ENCODE measurements at regions not wholly inside any gene's neighbourhood (a gene's known extent, or its start where the extent isn't known, plus 50 kb on each side); places are given as distances from the start of the nearest gene placed in this dataset.

DNA sequence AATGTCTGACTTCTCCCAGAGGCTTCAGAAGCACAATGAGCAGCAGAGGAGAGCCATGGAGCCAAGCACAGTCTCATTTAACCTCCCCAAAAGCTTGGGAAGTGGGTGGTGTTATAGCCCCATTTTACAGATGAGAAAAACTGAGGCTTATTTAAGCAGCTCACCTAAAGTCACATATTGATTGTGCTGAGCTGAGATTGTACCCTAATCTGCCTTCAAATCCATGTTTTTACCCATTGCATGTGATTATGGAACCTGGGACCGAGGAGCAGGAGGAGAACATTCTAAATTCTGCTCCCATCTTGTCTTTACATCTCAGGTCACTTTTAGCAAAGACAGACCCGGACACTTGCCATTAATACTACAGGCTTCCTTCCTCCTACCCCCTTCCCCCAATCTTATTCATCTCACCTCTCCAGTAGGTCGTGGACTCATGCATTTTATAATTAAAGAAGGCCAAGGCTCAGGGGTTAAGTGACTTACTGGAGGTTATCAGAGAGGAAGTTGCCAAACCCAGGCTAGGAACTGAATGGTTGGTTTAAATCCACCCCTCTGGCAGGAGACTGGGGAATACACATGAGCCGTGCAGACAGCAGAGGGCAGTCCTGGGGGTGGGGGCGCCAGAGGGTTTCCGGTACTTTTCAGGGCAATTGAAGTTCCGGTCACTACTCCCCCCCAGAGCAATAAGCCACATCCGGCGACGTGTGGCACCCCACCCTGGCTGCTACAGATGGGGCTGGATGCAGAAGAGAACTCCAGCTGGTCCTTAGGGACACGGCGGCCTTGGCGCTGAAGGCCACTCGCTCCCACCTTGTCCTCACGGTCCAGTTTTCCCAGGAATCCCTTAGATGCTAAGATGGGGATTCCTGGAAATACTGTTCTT lies 51.0 kb upstream of the IL17B start (continued):
- TF ChIP-seq, protein P1, sequence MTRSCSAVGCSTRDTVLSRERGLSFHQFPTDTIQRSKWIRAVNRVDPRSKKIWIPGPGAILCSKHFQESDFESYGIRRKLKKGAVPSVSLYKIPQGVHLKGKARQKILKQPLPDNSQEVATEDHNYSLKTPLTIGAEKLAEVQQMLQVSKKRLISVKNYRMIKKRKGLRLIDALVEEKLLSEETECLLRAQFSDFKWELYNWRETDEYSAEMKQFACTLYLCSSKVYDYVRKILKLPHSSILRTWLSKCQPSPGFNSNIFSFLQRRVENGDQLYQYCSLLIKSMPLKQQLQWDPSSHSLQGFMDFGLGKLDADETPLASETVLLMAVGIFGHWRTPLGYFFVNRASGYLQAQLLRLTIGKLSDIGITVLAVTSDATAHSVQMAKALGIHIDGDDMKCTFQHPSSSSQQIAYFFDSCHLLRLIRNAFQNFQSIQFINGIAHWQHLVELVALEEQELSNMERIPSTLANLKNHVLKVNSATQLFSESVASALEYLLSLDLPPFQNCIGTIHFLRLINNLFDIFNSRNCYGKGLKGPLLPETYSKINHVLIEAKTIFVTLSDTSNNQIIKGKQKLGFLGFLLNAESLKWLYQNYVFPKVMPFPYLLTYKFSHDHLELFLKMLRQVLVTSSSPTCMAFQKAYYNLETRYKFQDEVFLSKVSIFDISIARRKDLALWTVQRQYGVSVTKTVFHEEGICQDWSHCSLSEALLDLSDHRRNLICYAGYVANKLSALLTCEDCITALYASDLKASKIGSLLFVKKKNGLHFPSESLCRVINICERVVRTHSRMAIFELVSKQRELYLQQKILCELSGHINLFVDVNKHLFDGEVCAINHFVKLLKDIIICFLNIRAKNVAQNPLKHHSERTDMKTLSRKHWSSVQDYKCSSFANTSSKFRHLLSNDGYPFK (CRISPR knock-in tag; IDR thresholded peaks at IDR 0.05; ENCODE audit: borderline replicate concordance): peak; percentile 30; the same call in 1 of the 2 replicates
- TF ChIP-seq NCOR1 (IDR thresholded peaks at IDR 0.05; ENCODE audit: borderline replicate concordance, low read length) (0 out of 2 replicates have a peak, but pooled peaks have one; percentile 5), ZBTB39 (CRISPR knock-in tag; IDR thresholded peaks at IDR 0.05) (peak; percentile 30; the same call in 1 of the 2 replicates), SIN3B (IDR thresholded peaks at IDR 0.05; ENCODE audit: low read length) (no peak), ZFY (CRISPR knock-in tag; IDR thresholded peaks at IDR 0.05) (peak; percentile 61), SRSF9 (IDR thresholded peaks at IDR 0.05; ENCODE audit: borderline replicate concordance, insufficient read depth, low read depth, low read length, poor library complexity, severe bottlenecking) (no peak), HNF4G (IDR thresholded peaks at IDR 0.05; ENCODE audit: borderline replicate concordance, low read depth, low read length) (no peak), HNF4G (CRISPR knock-in tag; IDR thresholded peaks at IDR 0.05; ENCODE audit: borderline replicate concordance, low read depth) (peak; percentile 20; the same call in 1 of the 2 replicates), NRL (CRISPR knock-in tag; IDR thresholded peaks at IDR 0.05; ENCODE audit: borderline replicate concordance) (0 out of 2 replicates have a peak, but pooled peaks have one; percentile 79), REXO4 (CRISPR knock-in tag; IDR thresholded peaks at IDR 0.05; ENCODE audit: borderline replicate concordance) (no peak), PHF21A (CRISPR knock-in tag; IDR thresholded peaks at IDR 0.05) (peak; percentile 95), KLF9 (CRISPR knock-in tag; IDR thresholded peaks at IDR 0.05; ENCODE audit: low read depth) (no peak), TP53 (CRISPR knock-in tag; conservative IDR thresholded peaks at IDR 0.05) (no peak), ZNF546 (CRISPR knock-in tag; conservative IDR thresholded peaks at IDR 0.05) (peak; percentile 29), ZBTB3 (CRISPR knock-in tag; IDR thresholded peaks at IDR 0.05; ENCODE audit: borderline replicate concordance, low read depth) (0 out of 2 replicates have a peak, but pooled peaks have one; percentile 21), CREM (IDR thresholded peaks at IDR 0.05) (peak; percentile 35; the same call in 1 of the 2 replicates), CREM (CRISPR knock-in tag; IDR thresholded peaks at IDR 0.05) (no peak), TEAD3 (CRISPR knock-in tag; optimal IDR thresholded peaks at IDR 0.05; ENCODE audit: borderline replicate concordance) (no peak), ZNF644 (CRISPR knock-in tag; IDR thresholded peaks at IDR 0.05; ENCODE audit: low read depth) (no peak), ZNF790 (CRISPR knock-in tag; IDR thresholded peaks at IDR 0.05; ENCODE audit: borderline replicate concordance) (no peak), BCL6 (CRISPR knock-in tag; IDR thresholded peaks at IDR 0.05) (peak; percentile 55)
- TF ChIP-seq, protein P2, sequence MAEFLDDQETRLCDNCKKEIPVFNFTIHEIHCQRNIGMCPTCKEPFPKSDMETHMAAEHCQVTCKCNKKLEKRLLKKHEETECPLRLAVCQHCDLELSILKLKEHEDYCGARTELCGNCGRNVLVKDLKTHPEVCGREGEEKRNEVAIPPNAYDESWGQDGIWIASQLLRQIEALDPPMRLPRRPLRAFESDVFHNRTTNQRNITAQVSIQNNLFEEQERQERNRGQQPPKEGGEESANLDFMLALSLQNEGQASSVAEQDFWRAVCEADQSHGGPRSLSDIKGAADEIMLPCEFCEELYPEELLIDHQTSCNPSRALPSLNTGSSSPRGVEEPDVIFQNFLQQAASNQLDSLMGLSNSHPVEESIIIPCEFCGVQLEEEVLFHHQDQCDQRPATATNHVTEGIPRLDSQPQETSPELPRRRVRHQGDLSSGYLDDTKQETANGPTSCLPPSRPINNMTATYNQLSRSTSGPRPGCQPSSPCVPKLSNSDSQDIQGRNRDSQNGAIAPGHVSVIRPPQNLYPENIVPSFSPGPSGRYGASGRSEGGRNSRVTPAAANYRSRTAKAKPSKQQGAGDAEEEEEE (CRISPR knock-in tag; IDR thresholded peaks at IDR 0.05; ENCODE audit: borderline replicate concordance): no peak
